Adipocyte (in vitro differentiated cells): ENCODE measurements at regions not wholly inside any gene's neighbourhood (a gene's known extent, or its start where the extent isn't known, plus 50 kb on each side); places are given as distances from the start of the nearest gene placed in this dataset.

Experiments used
- DNase-seq: peaks from one replicate; pipeline ENCODE4 v3.0.0-alpha.2; 2015; ENCODE audit warnings: low read depth
- H3K27me3 ChIP-seq: replicated peaks from 2 replicates; pipeline ENCODE4 v1.7.0; 2013; ENCODE audit warnings: mild to moderate bottlenecking, low read length, moderate library complexity; ENCODE audit not compliant: control insufficient read depth, insufficient read depth
- H3K36me3 ChIP-seq: 2 replicates; pipeline ENCODE4 v1.7.0; 2013; ENCODE audit warnings: low read length, mild to moderate bottlenecking, moderate library complexity; ENCODE audit not compliant: control insufficient read depth, insufficient read depth, severe bottlenecking
- H3K4me1 ChIP-seq: 2 replicates; pipeline ENCODE4 v1.7.0; 2013; ENCODE audit warnings: mild to moderate bottlenecking, low read length, moderate library complexity; ENCODE audit not compliant: control insufficient read depth, insufficient read depth
- H3K4me3 ChIP-seq: 2 replicates; pipeline ENCODE4 v1.7.0; 2013; ENCODE audit warnings: mild to moderate bottlenecking, low read length, moderate library complexity
- H3K9ac ChIP-seq: 2 replicates; pipeline ENCODE4 v1.7.0; 2013; ENCODE audit warnings: mild to moderate bottlenecking, low read length, moderate library complexity
- H3K9me3 ChIP-seq: 2 replicates; pipeline ENCODE4 v1.7.0; 2013; ENCODE audit warnings: mild to moderate bottlenecking, low read length, moderate library complexity; ENCODE audit not compliant: control insufficient read depth

- Histone ChIP-seq H3K36me3 (no peaks in the 10 kb centered on the region), H3K9me3 (peaks cover 17% of the 10 kb centered on the region), H3K4me3 (no peak overlapping the region), H3K4me1 (peaks cover 1% of the 10 kb centered on the region), H3K9ac (no peak overlapping the region), H3K27me3 (peaks cover 19% of the 10 kb centered on the region)
- no peak for DNase-seq
Measured at GRCh38 chr15:60057554-60057953, 53.4 kb downstream of the FOXB1 start.

- Histone ChIP-seq H3K4me1 (peaks cover 3% of the 10 kb centered on the region), H3K9ac (no peak overlapping the region), H3K27me3 (peaks cover 19% of the 10 kb centered on the region), H3K9me3 (peaks cover 17% of the 10 kb centered on the region), H3K36me3 (no peaks in the 10 kb centered on the region), H3K4me3 (no peak overlapping the region)
- no peak for DNase-seq
Measured at GRCh38 chr15:60059186-60059585, 55.1 kb downstream of the FOXB1 start.

- H3K4me1 ChIP-seq, result peaks cover 3% of the 10 kb centered on the region
Measured at GRCh38 chr15:60061758-60062157, 57.6 kb downstream of the FOXB1 start.

DNA sequence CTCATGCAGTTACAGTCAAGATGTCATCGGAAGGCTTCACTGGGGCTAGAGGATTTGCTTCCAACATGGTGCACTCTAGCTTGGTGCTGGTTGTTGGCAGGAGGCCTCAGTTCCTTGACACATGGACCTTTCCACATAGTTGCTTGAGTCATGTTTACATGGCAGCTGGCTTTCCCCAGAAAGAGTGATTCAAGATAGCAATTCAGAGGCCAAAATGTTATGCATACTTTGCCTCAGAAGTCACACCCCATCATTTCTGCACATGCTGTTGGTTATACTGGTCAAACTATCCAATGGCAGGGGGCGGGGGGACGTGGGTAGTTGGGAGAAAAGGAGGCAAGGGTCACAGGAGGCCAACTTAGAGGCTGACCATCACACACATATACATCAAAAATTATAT is 58.7 kb downstream of the FOXB1 start:
- H3K9ac ChIP-seq, result no peak overlapping the region

More at GRCh38 chr15:60061758-60062157, 57.6 kb downstream of the FOXB1 start:
- H3K9ac ChIP-seq, result no peak overlapping the region
- peak overlapping the region; percentile 35 for H3K4me3 ChIP-seq
- DNase-seq, result no peak
- peaks cover 11% of the 10 kb centered on the region for H3K27me3 ChIP-seq
- peaks cover 17% of the 10 kb centered on the region for H3K9me3 ChIP-seq
- no peaks in the 10 kb centered on the region for H3K36me3 ChIP-seq

GRCh38 chr15:60065951-60066350 is 61.8 kb downstream of the FOXB1 start:
- peaks cover 3% of the 10 kb centered on the region for H3K27me3 ChIP-seq
- H3K4me3 ChIP-seq, result no peak overlapping the region
- no peak for DNase-seq
- H3K9ac ChIP-seq, result no peak overlapping the region
- H3K9me3 ChIP-seq, result peaks cover 14% of the 10 kb centered on the region
- peaks cover 7% of the 10 kb centered on the region for H3K4me1 ChIP-seq
- no peaks in the 10 kb centered on the region for H3K36me3 ChIP-seq

More for the DNA sequence above, 58.7 kb downstream of the FOXB1 start:
- Histone ChIP-seq H3K4me1 (peaks cover 3% of the 10 kb centered on the region), H3K36me3 (no peaks in the 10 kb centered on the region), H3K27me3 (peaks cover 3% of the 10 kb centered on the region), H3K9me3 (peaks cover 17% of the 10 kb centered on the region), H3K4me3 (no peak overlapping the region)
- peak; percentile 16 for DNase-seq

- Histone ChIP-seq H3K27me3 (peaks cover 3% of the 10 kb centered on the region), H3K36me3 (no peaks in the 10 kb centered on the region), H3K9ac (no peak overlapping the region), H3K4me3 (no peak overlapping the region), H3K9me3 (no peaks in the 10 kb centered on the region), H3K4me1 (peaks cover 14% of the 10 kb centered on the region)
- peak; percentile 85 for DNase-seq
Measured at GRCh38 chr15:60070838-60071493, 66.9 kb downstream of the FOXB1 start.

GRCh38 chr15:60072826-60073465 is 68.8 kb downstream of the FOXB1 start:
- DNase-seq, result no peak
- Histone ChIP-seq H3K27me3 (no peaks in the 10 kb centered on the region), H3K4me1 (peaks cover 14% of the 10 kb centered on the region)

GRCh38 chr15:60073466-60073840 is 69.3 kb downstream of the FOXB1 start:
- Histone ChIP-seq H3K36me3 (no peaks in the 10 kb centered on the region), H3K4me3 (no peak overlapping the region), H3K4me1 (peaks cover 14% of the 10 kb centered on the region), H3K9me3 (no peaks in the 10 kb centered on the region), H3K27me3 (no peaks in the 10 kb centered on the region), H3K9ac (no peak overlapping the region)
- no peak for DNase-seq

More at GRCh38 chr15:60072826-60073465, 68.8 kb downstream of the FOXB1 start:
- Histone ChIP-seq H3K4me3 (no peak overlapping the region), H3K9me3 (no peaks in the 10 kb centered on the region), H3K36me3 (no peaks in the 10 kb centered on the region), H3K9ac (no peak overlapping the region)

DNA sequence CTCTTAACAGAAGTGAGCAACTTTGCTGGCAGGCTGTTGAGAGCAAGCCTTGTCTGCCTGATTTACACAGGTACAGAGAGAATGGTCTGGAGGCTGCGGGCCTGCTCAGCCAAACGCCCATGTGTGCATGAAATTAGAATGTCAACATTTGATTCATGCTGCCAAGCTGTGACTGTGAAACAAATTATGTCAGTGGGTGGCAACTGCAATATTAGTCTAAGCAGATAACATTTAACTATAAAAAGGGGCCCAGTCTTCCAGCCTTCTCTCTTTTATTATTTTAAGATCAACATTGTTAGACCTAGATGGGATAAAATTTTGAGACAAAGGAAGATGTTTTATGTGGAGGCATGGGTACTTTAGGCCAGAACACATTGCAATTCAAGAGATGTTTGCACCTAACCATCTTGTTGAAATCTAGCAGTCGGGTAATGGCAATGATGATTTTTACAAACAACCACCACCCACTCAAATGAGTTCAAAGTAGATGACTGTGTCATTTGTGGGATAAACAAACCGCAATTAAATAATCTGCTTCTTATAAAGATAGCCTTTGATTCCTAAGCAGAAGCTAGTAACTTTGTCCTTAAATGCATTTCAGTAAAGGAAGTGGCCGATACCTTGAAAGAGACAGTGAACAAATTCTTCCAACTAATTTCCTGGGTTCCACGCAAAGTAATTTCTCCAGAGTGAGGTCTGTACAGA is 70.2 kb downstream of the FOXB1 start:
- Histone ChIP-seq H3K9ac (no peak overlapping the region), H3K9me3 (no peaks in the 10 kb centered on the region), H3K4me1 (peaks cover 18% of the 10 kb centered on the region), H3K36me3 (no peaks in the 10 kb centered on the region), H3K4me3 (no peak overlapping the region), H3K27me3 (no peaks in the 10 kb centered on the region)
- DNase-seq, result peak; percentile 49

GRCh38 chr15:60076045-60076444 is 71.9 kb downstream of the FOXB1 start:
- Histone ChIP-seq H3K4me1 (peaks cover 18% of the 10 kb centered on the region), H3K27me3 (no peaks in the 10 kb centered on the region), H3K9me3 (no peaks in the 10 kb centered on the region), H3K9ac (no peak overlapping the region), H3K4me3 (no peak overlapping the region), H3K36me3 (no peaks in the 10 kb centered on the region)
- no peak for DNase-seq

GRCh38 chr15:60076582-60077276 is 72.6 kb downstream of the FOXB1 start:
- Histone ChIP-seq H3K4me3 (no peak overlapping the region), H3K27me3 (no peaks in the 10 kb centered on the region), H3K36me3 (no peaks in the 10 kb centered on the region), H3K9me3 (no peaks in the 10 kb centered on the region), H3K9ac (no peak overlapping the region), H3K4me1 (peaks cover 18% of the 10 kb centered on the region)
- DNase-seq, result no peak
